GM12878 (cell line): ENCODE measurements at regions not wholly inside any gene's neighbourhood (a gene's known extent, or its start where the extent isn't known, plus 50 kb on each side); places are given as distances from the start of the nearest gene placed in this dataset.

Experiments used
- ATAC-seq: fragments of 200-7000 bp; cut with Tn5 transposase; 3 replicates; pipeline ENCODE4 v1.9.1; 2020; ENCODE audit warnings: mild to moderate bottlenecking, moderate library complexity
- BruUV-seq: library from RNA; stranded (reverse); fragments of 400-500 nt; replicated peaks from 2 replicates; lab custom pipeline; 2021; lab: Mats Ljungman, UMichigan
- CTCF ChIA-PET: fragments of 300-600 bp; sonication (Branson Sonifier 250); formaldehyde crosslinking; extraction: SDS; loops from one replicate; lab custom pipeline; 2021; ENCODE audit warnings: inconsistent platforms; lab: Yijun Ruan, JAX
- POLR2A ChIA-PET: fragments of 350-600 bp; formaldehyde crosslinking; extraction: SDS; loops from one replicate; lab custom pipeline; 2021; ENCODE audit warnings: inconsistent platforms; lab: Charles Lee
- RAD21 ChIA-PET: fragments of 300-600 bp; sonication (Branson Sonifier 250); formaldehyde crosslinking; loops from one replicate; lab custom pipeline; 2023; ENCODE audit warnings: antibody characterized with exemption; ENCODE audit not compliant: unreplicated experiment; lab: Charles Lee
- SMC1A ChIA-PET: fragments of 300-600 bp; sonication (Branson Sonifier 250); formaldehyde crosslinking; loops from one replicate; lab custom pipeline; 2023; ENCODE audit not compliant: unreplicated experiment, uncharacterized antibody; lab: Charles Lee
- DNase-seq: peaks from one replicate; pipeline ENCODE4 v3.0.0-alpha.2; 2011; ENCODE audit warnings: low read depth, low spot score
- FAIRE-seq: peaks from 3 replicates; lab custom pipeline; 2011; peaks lifted over from hg19 to GRCh38; lab: Jason Lieb, UNC
- H2AFZ ChIP-seq: 2 replicates; pipeline ENCODE4 v1.6.0; 2011; ENCODE audit warnings: low read depth, low read length, control low read depth; ENCODE audit not compliant: control insufficient read depth
- H3K27ac ChIP-seq: 2 replicates; pipeline ENCODE4 v1.5.1; 2011; ENCODE audit warnings: control low read depth; ENCODE audit not compliant: control insufficient read depth, insufficient read depth
- H3K27me3 ChIP-seq, 2 experiments: replicated peaks in 1 of 2; 2 replicates each; pipeline versions ENCODE4 v1.6.0 to v1.6.1; 2011; ENCODE audit warnings: low read length in 1 of 2; ENCODE audit not compliant: control insufficient read depth in 2 of 2, insufficient read depth in 2 of 2
- H3K36me3 ChIP-seq, 2 experiments: 2 replicates each; pipeline ENCODE4 v1.5.1; 2011; ENCODE audit warnings: low read length in 1 of 2; ENCODE audit not compliant: control insufficient read depth in 2 of 2, insufficient read depth in 2 of 2
- H3K4me1 ChIP-seq: 2 replicates; pipeline ENCODE4 v1.6.1; 2011; ENCODE audit warnings: mild to moderate bottlenecking, low read length, moderate library complexity, mixed read lengths; ENCODE audit not compliant: control insufficient read depth, insufficient read depth
- H3K4me2 ChIP-seq: 2 replicates; pipeline ENCODE4 v1.6.0; 2011; ENCODE audit warnings: control low read depth; ENCODE audit not compliant: control insufficient read depth, insufficient read depth
- H3K4me3 ChIP-seq: fragments of 200-600 bp; sonication (generic); 2 replicates; pipeline ENCODE4 v1.5.1; 2016
- H3K79me2 ChIP-seq: 2 replicates; pipeline ENCODE4 v1.6.0; 2011; ENCODE audit warnings: low read length; ENCODE audit not compliant: control insufficient read depth, insufficient read depth
- H3K9ac ChIP-seq: 2 replicates; pipeline ENCODE4 v1.8.0; 2011; ENCODE audit warnings: low read length, control low read depth, mixed read lengths; ENCODE audit not compliant: control insufficient read depth, insufficient read depth
- H3K9me3 ChIP-seq: replicated peaks from 3 replicates; pipeline ENCODE4 v1.5.1; 2011; ENCODE audit warnings: mild to moderate bottlenecking, low read length; ENCODE audit not compliant: control insufficient read depth, insufficient read depth
- H4K20me1 ChIP-seq: 2 replicates; pipeline ENCODE4 v1.6.0; 2011; ENCODE audit not compliant: control insufficient read depth, insufficient read depth
- NFIC ChIP-seq: IDR thresholded peaks from 2 replicates; pipeline ENCODE4 v1.6.1; 2012; ENCODE audit warnings: low read depth, mild to moderate bottlenecking, inconsistent platforms, low read length, moderate library complexity
- RUNX3 ChIP-seq: IDR thresholded peaks from 2 replicates; pipeline ENCODE4 v1.6.1; 2012; ENCODE audit warnings: low read length, inconsistent platforms
- ZNF687 ChIP-seq: fragments of 450-650 bp; IDR thresholded peaks from 2 replicates; pipeline ENCODE4 v1.6.1; 2017; ENCODE audit warnings: mild to moderate bottlenecking, moderate library complexity
- WGBS: methylation state at CpG from one replicate; pipeline ENCODE4 v1.1.6; 2016; ENCODE audit warnings: low lambda C conversion rate; ENCODE audit not compliant: insufficient replicate concordance, insufficient coverage; ENCODE audit errors: missing lambda C conversion rate; 5-methylcytosine and 5-hydroxymethylcytosine counted together
- in situ Hi-C: fragments of 300-500 bp; cut with MboI; formaldehyde crosslinking; loops from 9 replicates; pipeline ENCODE4 v1.14.3; 2018; ENCODE audit warnings: mixed read lengths
- intact Hi-C: fragments of 100-400 bp; cut with micrococcal nuclease; formaldehyde crosslinking; loops from one replicate; pipeline ENCODE4 v1.14.2; 2022; ENCODE audit not compliant: unreplicated experiment

- in situ Hi-C loops (no loop called here), intact Hi-C loops (loop anchor here (10.0 kb wide), 2 partner anchors 59 to 179 kb away; no protein-coding TSS in a partner anchor)
- WGBS, result 42% methylated on average over 3 of the region's 3 CpGs
- ChIA-PET CTCF (interaction anchor here (1.1 to 1.4 kb wide), 4 partner anchors 10 to 131 kb away, joined by 3 to 8 read pairs (median 4); no protein-coding TSS in a partner anchor), POLR2A (no interaction called here), SMC1A (interaction anchor here (0.7 to 1.5 kb wide), 6 partner anchors 9 to 168 kb away, joined by 3 to 4 read pairs (median 3); no protein-coding TSS in a partner anchor), RAD21 (interaction anchor here (1.1 to 1.2 kb wide), 2 partner anchors 77 to 181 kb away, joined by 3 read pairs; no protein-coding TSS in a partner anchor)
- DNase-seq (no peak), FAIRE-seq (no peak), ATAC-seq (no peak)
- H3K27me3 ChIP-seq, result no peaks in the 10 kb centered on the region
- BruUV-seq, result no TSS peak
- H3K79me2 ChIP-seq, result no peaks in the 10 kb centered on the region
- H3K4me2 ChIP-seq, result no peak overlapping the region
- H2AFZ ChIP-seq, result no peak overlapping the region
- no peaks in the 10 kb centered on the region for H4K20me1 ChIP-seq
- H3K4me3 ChIP-seq, result no peak overlapping the region
- H3K4me1 ChIP-seq, result peaks cover 17% of the 10 kb centered on the region
- no peak overlapping the region for H3K27ac ChIP-seq
- no peak for TF ChIP-seq RUNX3
- no peak for TF ChIP-seq ZNF687
- no peak for TF ChIP-seq NFIC
- no peaks in the 10 kb centered on the region for H3K36me3 ChIP-seq
- H3K9ac ChIP-seq, result no peak overlapping the region
- no peaks in the 10 kb centered on the region for H3K9me3 ChIP-seq
These were observed 141.4 kb downstream of the SEC61B start for GRCh38 chr9:99363509-99363908.
